ENCODE measurements at regions not wholly inside any gene's neighbourhood (a gene's known extent, or its start where the extent isn't known, plus 50 kb on each side); places are given as distances from the start of the nearest gene placed in this dataset.
"Not testable (repeated sequence)": the region's sequence is repeated elsewhere in the genome, so short reads cannot be mapped to it uniquely, and the experiment has no call there.

DNA sequence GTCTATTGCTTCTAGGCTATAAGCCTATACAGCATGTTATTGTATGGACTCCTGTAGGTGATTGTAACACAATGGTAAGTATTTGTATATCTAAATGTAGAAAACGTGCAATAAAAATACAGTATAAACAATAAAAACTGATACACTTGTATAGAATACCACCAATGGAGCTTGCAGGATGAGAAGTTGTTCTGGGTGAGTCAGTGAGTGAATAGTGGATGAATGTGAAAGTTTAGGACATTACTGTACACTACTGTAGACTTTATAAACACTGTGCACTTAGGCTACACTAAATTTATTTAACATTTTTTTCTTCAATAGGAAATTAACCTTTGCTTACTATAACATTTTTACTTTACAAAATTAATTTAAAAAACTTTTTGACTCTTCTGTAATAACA, 679.2 kb upstream of the ZNF804A start:
- no peak for DNase-seq (ENCODE audit: low spot score)

- no peak for DNase-seq (ENCODE audit: low spot score)
These were observed 678.4 kb upstream of the ZNF804A start for GRCh38 chr2:183919926-183920325.

DNA sequence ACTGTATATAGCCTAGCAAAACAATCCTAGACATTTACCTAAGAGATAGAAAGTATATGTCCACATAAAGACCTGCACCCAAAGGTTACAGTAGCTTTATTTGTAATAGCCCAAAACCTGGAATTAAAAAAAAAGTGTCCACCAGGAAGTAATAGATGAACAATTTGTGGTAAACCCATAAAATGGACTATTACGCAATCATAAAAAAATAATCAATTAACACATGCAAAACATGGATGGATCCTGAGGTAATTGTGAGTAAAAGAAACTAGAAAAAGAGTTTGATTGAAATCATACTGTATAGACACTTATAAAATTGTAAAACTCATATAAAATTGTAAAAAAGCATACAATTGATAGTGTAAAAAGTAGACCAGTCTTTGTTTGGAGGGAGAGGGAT, 673.0 kb upstream of the ZNF804A start:
- no peak for DNase-seq (ENCODE audit: low spot score)

GRCh38 chr2:183926433-183926832, 671.9 kb upstream of the ZNF804A start:
- DNase-seq (ENCODE audit: low spot score), result no peak

DNA sequence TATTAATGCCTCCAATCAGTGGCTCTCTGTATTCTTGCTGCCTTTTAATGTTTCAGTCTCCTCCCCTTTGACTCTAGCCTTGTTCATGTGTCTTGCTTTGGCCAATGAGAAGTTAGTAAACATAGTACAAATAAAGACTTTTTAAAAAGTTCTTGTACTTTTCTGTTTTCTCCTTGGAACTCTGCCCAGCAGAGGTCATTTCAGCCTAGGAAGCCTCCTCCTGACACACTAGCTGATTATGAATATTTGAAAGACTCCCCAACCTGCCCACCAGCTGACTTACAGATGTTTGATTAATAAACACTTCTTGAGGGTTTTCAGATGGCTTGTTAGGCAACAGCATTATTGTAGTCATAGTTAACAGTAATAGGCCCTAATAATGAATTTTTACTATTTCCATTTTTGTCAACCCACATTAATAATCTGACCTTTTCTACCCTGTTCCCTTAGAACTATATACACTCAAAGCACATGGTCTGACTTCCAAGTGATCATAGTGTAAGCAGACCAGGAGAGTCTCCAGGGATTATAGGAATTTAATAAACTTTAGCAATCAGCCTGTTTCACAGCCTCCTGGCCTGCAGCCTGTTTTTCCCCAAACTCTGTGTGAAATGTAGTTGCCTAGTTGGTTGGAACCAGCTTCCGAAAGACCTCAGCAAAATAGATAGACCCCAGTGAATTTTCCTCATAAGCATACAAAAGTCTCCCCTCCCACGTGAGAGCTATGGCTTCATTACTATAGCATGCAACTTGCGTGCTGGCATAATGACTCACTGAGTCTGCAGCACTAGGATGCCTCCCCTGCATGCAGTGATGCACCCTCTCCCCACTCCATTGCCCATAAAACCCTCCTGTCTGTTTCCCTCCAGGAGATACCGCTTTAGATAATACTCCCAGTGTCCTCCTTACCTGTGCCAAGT, 670.7 kb upstream of the ZNF804A start:
- peak; percentile 66 for DNase-seq (ENCODE audit: low spot score)

DNA sequence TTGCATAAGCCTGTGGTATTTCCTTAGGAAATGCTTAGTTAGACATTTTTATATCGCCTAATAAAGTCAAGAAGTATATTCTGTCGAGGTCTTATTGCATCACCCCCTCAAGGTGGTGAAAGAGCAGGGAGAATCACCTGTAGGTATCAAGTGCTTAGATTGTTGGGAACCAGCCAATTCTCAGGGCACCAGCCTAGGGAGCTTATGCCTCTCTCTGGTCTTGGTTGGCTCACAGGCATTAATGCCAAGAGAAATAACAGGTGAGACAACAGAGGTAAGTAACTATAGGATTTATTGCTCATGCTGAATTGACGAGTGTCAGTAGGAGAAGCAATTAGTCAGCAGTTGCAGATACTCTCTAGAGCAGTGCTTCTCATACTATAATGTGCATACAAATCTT, 663.3 kb upstream of the ZNF804A start:
- no peak for DNase-seq (ENCODE audit: low spot score)

DNA sequence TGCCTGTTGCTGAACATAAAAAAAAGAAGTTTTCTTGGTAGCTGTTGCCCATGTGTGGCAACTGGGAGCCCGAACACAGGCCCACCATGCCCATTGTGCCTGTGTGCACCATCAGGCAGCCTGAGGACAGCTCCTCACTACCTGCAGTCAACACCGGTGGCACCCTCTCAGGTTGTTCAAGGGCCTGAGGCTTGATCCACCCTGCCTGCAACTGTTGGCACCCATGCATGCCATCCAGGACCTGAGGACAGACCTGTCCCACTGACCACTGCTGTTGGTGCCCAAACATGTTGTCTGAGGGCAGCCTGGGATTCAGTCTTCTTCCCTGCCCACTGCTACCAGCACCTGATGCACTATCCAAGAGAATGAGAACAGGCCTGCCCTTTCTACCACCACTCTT, 661.1 kb upstream of the ZNF804A start:
- no peak for DNase-seq (ENCODE audit: low spot score)

DNA sequence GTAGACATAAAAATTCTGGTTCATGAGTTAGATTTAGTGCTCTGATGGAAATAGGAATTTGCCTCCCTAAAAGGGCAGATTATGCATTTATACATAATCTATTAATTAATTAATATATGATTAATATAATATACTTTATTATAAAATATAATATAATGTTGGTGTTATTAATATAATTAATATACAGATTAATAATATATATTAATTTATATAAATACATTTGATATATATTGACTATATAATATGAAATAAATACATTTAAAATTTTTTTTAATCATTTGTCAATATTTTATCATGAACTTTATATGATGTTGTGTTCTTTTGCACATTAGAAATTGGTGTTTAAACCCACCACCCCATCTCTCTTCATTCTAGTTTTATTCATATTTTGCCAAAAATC, 652.1 kb upstream of the ZNF804A start:
- no peak for DNase-seq (ENCODE audit: low spot score)

DNA sequence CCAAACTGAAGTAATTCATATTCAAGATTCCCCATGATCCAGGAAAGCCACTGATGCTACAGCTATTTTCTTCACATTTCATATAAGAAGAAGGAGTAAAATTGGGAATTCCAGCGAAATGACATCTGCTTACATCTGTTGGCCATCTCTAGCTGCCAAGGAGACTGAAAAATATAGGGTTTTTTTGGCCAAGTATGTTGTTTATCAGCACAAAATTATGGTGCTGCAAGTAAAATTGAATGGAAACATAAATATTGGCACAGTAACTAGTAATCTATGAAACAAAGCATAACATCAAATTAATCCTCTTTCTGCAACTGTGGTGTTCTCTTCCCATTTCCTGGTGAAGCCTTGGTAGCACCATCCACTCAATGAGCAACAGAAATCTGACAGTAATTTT, 649.5 kb upstream of the ZNF804A start:
- DNase-seq (ENCODE audit: low spot score), result no peak

DNA sequence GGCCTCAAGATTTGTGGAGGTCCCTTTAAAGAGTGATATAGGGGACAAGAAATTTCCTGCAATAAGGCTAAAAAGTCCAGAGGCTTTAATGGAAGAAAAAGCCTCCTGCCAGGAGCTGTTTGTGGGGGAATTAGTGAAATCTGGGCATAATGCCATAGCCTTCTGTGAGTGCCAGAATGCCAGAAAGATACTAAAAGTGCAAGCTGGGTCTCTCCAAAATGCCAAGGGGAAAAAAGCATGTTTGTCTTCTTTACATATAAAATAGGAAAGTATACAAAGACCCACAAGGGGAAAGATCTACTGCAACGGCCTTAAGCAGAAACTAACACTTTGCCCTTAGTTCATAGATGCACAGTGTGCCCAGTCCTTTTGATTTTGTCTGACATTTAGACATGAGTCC, 647.7 kb upstream of the ZNF804A start:
- no peak for DNase-seq (ENCODE audit: low spot score)

DNA sequence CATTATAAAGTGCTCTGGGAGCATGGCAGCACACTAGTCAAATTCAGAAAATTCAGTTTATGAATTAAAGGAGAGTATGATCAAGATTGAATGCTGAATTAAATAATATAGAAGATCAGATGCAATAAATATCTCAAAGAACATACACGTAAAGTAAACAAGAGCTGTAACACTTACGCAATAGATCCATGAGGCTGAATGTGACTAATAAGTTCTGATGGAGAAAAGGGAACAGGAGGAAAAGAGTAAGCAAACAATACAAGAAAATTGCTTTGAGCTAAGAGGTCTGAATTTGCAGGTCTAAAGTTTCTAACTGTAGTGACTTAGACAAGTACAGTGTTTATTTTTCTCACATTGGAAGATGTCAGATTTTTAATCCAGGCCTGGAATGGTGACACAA, 646.7 kb upstream of the ZNF804A start:
- DNase-seq (ENCODE audit: low spot score), result no peak

GRCh38 chr2:183952741-183953140, 645.6 kb upstream of the ZNF804A start:
- no peak for DNase-seq (ENCODE audit: low spot score)

- DNase-seq (ENCODE audit: low spot score), result no peak
These were observed 634.7 kb upstream of the ZNF804A start for GRCh38 chr2:183963609-183964008.

GRCh38 chr2:183964565-183964964, 633.8 kb upstream of the ZNF804A start:
- no peak for DNase-seq (ENCODE audit: low spot score)

- DNase-seq (ENCODE audit: low spot score), result no peak
These were observed 630.6 kb upstream of the ZNF804A start for GRCh38 chr2:183967756-183968155.

GRCh38 chr2:183975676-183976075, 622.7 kb upstream of the ZNF804A start:
- DNase-seq (ENCODE audit: low spot score), result not testable (repeated sequence)

GRCh38 chr2:183984871-183985270, 613.5 kb upstream of the ZNF804A start:
- no peak for DNase-seq (ENCODE audit: low spot score)

GRCh38 chr2:183991968-183992367, 606.4 kb upstream of the ZNF804A start:
- peak; percentile 5 for DNase-seq (ENCODE audit: low spot score)

DNA sequence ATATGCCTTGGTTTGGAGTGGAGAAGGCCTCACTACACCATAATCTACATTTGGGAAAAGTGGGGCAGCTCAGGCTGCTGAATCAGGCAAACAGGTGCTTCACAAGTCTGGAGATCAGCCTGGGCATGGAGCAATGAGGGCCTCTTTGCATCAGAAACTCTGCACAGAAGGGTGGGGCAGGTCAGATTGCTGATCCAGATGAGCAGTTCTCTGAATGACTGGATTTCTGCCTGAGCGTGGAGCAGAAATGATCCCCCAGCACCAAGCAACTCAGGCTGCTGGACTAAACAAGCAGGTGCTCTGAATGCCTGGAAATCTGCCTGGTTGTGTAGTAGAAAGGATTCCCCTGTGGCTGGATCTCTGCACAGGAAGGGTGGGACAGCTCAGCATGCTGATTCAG, 605.3 kb upstream of the ZNF804A start:
- no peak for DNase-seq (ENCODE audit: low spot score)

DNA sequence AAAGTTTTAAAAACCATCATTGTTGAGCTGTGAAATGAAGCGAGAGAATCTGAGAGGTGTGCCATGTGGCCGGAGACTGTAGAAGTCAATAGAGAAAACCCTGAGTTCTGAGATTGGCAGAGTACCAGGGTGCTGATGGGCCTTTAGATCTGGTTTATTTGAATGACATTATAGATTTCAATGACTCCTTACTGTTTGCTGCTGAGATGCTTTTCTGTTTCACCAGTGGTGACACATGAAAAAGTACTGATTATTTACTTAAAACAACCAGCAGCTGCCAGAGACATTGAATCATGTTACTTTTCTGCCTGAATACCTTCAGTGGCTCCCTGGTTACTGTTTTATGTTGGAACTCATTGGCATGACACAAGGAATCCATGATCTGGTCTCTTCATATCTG, 602.7 kb upstream of the ZNF804A start:
- peak; percentile 3 for DNase-seq (ENCODE audit: low spot score)

- no peak for DNase-seq (ENCODE audit: low spot score)
These were observed 601.2 kb upstream of the ZNF804A start for GRCh38 chr2:183996825-183997793.

- no peak for DNase-seq (ENCODE audit: low spot score)
These were observed 600.1 kb upstream of the ZNF804A start for GRCh38 chr2:183998041-183998796.

All from A172 (cell line).